Neuronal stem cell (in vitro differentiated cells): ENCODE measurements at regions not wholly inside any gene's neighbourhood (a gene's known extent, or its start where the extent isn't known, plus 50 kb on each side); places are given as distances from the start of the nearest gene placed in this dataset.

Source experiments
- DNase-seq: peaks from one replicate; pipeline ENCODE4 v3.0.0-alpha.2; 2013; ENCODE audit warnings: low spot score
- H2AFZ ChIP-seq: one replicate; pipeline ENCODE4 v1.6.1; 2013; ENCODE audit warnings: mild to moderate bottlenecking, low read length, inconsistent platforms
- H2AK5ac ChIP-seq: 2 replicates; pipeline ENCODE4 v1.6.1; 2013; ENCODE audit warnings: low read depth, mild to moderate bottlenecking, inconsistent platforms, low read length, moderate library complexity, mixed read lengths
- H2BK120ac ChIP-seq: 2 replicates; pipeline ENCODE4 v1.6.1; 2013; ENCODE audit warnings: low read depth, mild to moderate bottlenecking, inconsistent platforms, low read length, moderate library complexity, mixed read lengths
- H2BK12ac ChIP-seq: one replicate; pipeline ENCODE4 v1.6.1; 2013; ENCODE audit warnings: low read length, inconsistent platforms
- H2BK15ac ChIP-seq: 2 replicates; pipeline ENCODE4 v1.6.1; 2013; ENCODE audit warnings: mild to moderate bottlenecking, low read length, inconsistent platforms, mixed read lengths
- H2BK5ac ChIP-seq: one replicate; pipeline ENCODE4 v1.6.1; 2013; ENCODE audit warnings: inconsistent platforms, mild to moderate bottlenecking, low read length, moderate library complexity
- H3K14ac ChIP-seq: one replicate; pipeline ENCODE4 v1.6.1; 2013; ENCODE audit warnings: low read length, inconsistent platforms
- H3K18ac ChIP-seq: 2 replicates; pipeline ENCODE4 v1.6.1; 2013; ENCODE audit warnings: low read length, inconsistent platforms
- H3K23ac ChIP-seq: 2 replicates; pipeline ENCODE4 v1.6.1; 2013; ENCODE audit warnings: low read depth, mild to moderate bottlenecking, mixed read lengths, low read length, inconsistent platforms; ENCODE audit not compliant: poor library complexity
- H3K27ac ChIP-seq: replicated peaks from 3 replicates; pipeline ENCODE4 v1.5.1; 2013; ENCODE audit warnings: low read length, inconsistent platforms
- H3K27me3 ChIP-seq, 3 experiments: 2 replicates each; pipeline ENCODE4 v1.6.1; 2013; ENCODE audit warnings: low read length in 3 of 3, mild to moderate bottlenecking in 2 of 3, inconsistent platforms in 1 of 3, low read depth in 1 of 3, mixed read lengths in 1 of 3, moderate library complexity in 1 of 3; ENCODE audit not compliant: control insufficient read depth in 3 of 3, insufficient read depth in 3 of 3
- H3K36me3 ChIP-seq, 2 donors: replicated peaks in 1 of 2; 2 replicates each; pipeline ENCODE4 v1.6.1; 2013; ENCODE audit warnings: low read length in 2 of 2; ENCODE audit not compliant: control insufficient read depth in 2 of 2, insufficient read depth in 2 of 2
- H3K4ac ChIP-seq: 2 replicates; pipeline ENCODE4 v1.6.1; 2013; ENCODE audit warnings: inconsistent platforms, mild to moderate bottlenecking, low read length, moderate library complexity
- H3K4me1 ChIP-seq, 2 donors: 1 replicate in 1 of 2; 2 replicates in 1 of 2; pipeline ENCODE4 v1.6.1; 2013; ENCODE audit warnings: low read length in 2 of 2, low read depth in 1 of 2; ENCODE audit not compliant: control insufficient read depth in 2 of 2, insufficient read depth in 1 of 2
- H3K4me2 ChIP-seq: one replicate; pipeline ENCODE4 v1.6.1; 2013; ENCODE audit warnings: mild to moderate bottlenecking, low read length, inconsistent platforms; ENCODE audit not compliant: insufficient read depth, poor library complexity, severe bottlenecking
- H3K4me3 ChIP-seq, 2 donors: 2 replicates each; pipeline ENCODE4 v1.5.1; 2013; ENCODE audit warnings: low read length in 2 of 2, mild to moderate bottlenecking in 2 of 2, inconsistent platforms in 1 of 2, moderate library complexity in 1 of 2
- H3K79me1 ChIP-seq: one replicate; pipeline ENCODE4 v1.6.1; 2013; ENCODE audit warnings: low read depth, mild to moderate bottlenecking, inconsistent platforms, low read length, moderate library complexity
- H3K9ac ChIP-seq: one replicate; pipeline ENCODE4 v1.6.1; 2013; ENCODE audit warnings: mild to moderate bottlenecking, low read depth, low read length, inconsistent platforms; ENCODE audit not compliant: poor library complexity
- H3K9me3 ChIP-seq, 2 donors: replicated peaks in 1 of 2; 2 replicates each; pipeline versions ENCODE3 to v1.6.1; 2013; ENCODE audit warnings: low read length in 2 of 2, mild to moderate bottlenecking in 2 of 2, inconsistent platforms in 1 of 2, low read depth in 1 of 2, mixed read lengths in 1 of 2, moderate library complexity in 1 of 2; ENCODE audit not compliant: control insufficient read depth in 2 of 2, insufficient read depth in 1 of 2
- H4K8ac ChIP-seq: one replicate; pipeline ENCODE4 v1.6.1; 2013; ENCODE audit warnings: low read depth, mild to moderate bottlenecking, inconsistent platforms, low read length, moderate library complexity
- H4K91ac ChIP-seq: one replicate; pipeline ENCODE4 v1.6.1; 2013; ENCODE audit warnings: low read length, low read depth, mild to moderate bottlenecking, inconsistent platforms; ENCODE audit not compliant: poor library complexity
- WGBS, 2 donors: extraction: QIAGEN DNeasy Blood & Tissue Kit; methylation state at CpG; one replicate each; pipeline ENCODE4 v1.1.7; 2013; ENCODE audit warnings: missing lambda C conversion rate in 2 of 2, mixed read lengths in 1 of 2; ENCODE audit not compliant: insufficient read length in 2 of 2, insufficient replicate concordance in 1 of 2; ENCODE audit errors: extremely low coverage in 2 of 2; 5-methylcytosine and 5-hydroxymethylcytosine counted together

- no peak overlapping the region for H3K4ac ChIP-seq
- H4K8ac ChIP-seq = no peak overlapping the region
- WGBS, 2 donors = no CpG with 5 or more reads among the region's 3 CpGs
- H3K79me1 ChIP-seq = no peaks in the 10 kb centered on the region
- no peak overlapping the region for H2AFZ ChIP-seq
- no peak overlapping the region for H3K18ac ChIP-seq
- no peak overlapping the region for H2BK15ac ChIP-seq
- H3K4me1 ChIP-seq = no peaks in the 10 kb centered on the region
- no peak for DNase-seq
- no peak overlapping the region for H3K23ac ChIP-seq
- H4K91ac ChIP-seq = no peak overlapping the region
- no peak overlapping the region for H3K27ac ChIP-seq
- no peak overlapping the region for H3K4me2 ChIP-seq
- H2BK120ac ChIP-seq = no peak overlapping the region
- H2BK12ac ChIP-seq = no peak overlapping the region
- no peaks in the 10 kb centered on the region for H3K36me3 ChIP-seq
- H3K9ac ChIP-seq = no peak overlapping the region
- no peak overlapping the region for H3K4me3 ChIP-seq
- H2BK5ac ChIP-seq = no peak overlapping the region
- no peak overlapping the region for H3K14ac ChIP-seq
- H3K9me3 ChIP-seq = no peaks in the 10 kb centered on the region
- peaks cover 0 to 5% (median 0%) of the 10 kb centered on the region in 3 experiments for H3K27me3 ChIP-seq
- H2AK5ac ChIP-seq = no peak overlapping the region
These were observed 88.0 kb upstream of the SNRK start for GRCh38 chr3:43198301-43198700.

- no peaks in the 10 kb centered on the region for H3K4me1 ChIP-seq
- H4K91ac ChIP-seq = no peak overlapping the region
- H2BK5ac ChIP-seq = no peak overlapping the region
- H2BK15ac ChIP-seq = no peak overlapping the region
- DNase-seq = no peak
- no peak overlapping the region for H3K23ac ChIP-seq
- H2BK12ac ChIP-seq = no peak overlapping the region
- no peak overlapping the region for H3K4ac ChIP-seq
- H3K18ac ChIP-seq = no peak overlapping the region
- no peak overlapping the region for H3K4me3 ChIP-seq
- H3K9ac ChIP-seq = no peak overlapping the region
- no peak overlapping the region for H2BK120ac ChIP-seq
- H3K36me3 ChIP-seq = no peaks in the 10 kb centered on the region
- no peak overlapping the region for H3K4me2 ChIP-seq
- no peak overlapping the region for H2AK5ac ChIP-seq
- no peak overlapping the region for H3K27ac ChIP-seq
- no peak overlapping the region for H2AFZ ChIP-seq
- no peaks in the 10 kb centered on the region for H3K79me1 ChIP-seq
- no CpG with 5 or more reads among the region's 1 CpG for WGBS, 2 donors
- no peak overlapping the region for H4K8ac ChIP-seq
- peaks cover 0 to 7% (median 0%) of the 10 kb centered on the region in 3 experiments for H3K27me3 ChIP-seq
- no peaks in the 10 kb centered on the region for H3K9me3 ChIP-seq
- no peak overlapping the region for H3K14ac ChIP-seq
These were observed 89.2 kb upstream of the SNRK start for GRCh38 chr3:43197181-43197580.

GRCh38 chr3:43196721-43197120 is 89.6 kb upstream of the SNRK start:
- Histone ChIP-seq H2BK5ac (no peak overlapping the region), H2BK12ac (no peak overlapping the region), H3K79me1 (no peaks in the 10 kb centered on the region), H3K9ac (no peak overlapping the region), H3K4me1 (no peaks in the 10 kb centered on the region), H2AK5ac (no peak overlapping the region), H3K27ac (no peak overlapping the region), H3K4ac (no peak overlapping the region), H4K8ac (no peak overlapping the region), H3K23ac (no peak overlapping the region), H3K27me3 (peaks cover 0 to 3% (median 0%) of the 10 kb centered on the region in 3 experiments), H2AFZ (no peak overlapping the region), H4K91ac (no peak overlapping the region), H2BK15ac (no peak overlapping the region), H3K36me3 (no peaks in the 10 kb centered on the region), H3K9me3 (peaks cover 0 to under 1% of the 10 kb centered on the region in 2 donors), H2BK120ac (no peak overlapping the region), H3K14ac (no peak overlapping the region), H3K4me2 (no peak overlapping the region), H3K4me3 (no peak overlapping the region), H3K18ac (no peak overlapping the region)
- no CpG with 5 or more reads among the region's 6 CpGs for WGBS, 2 donors
- no peak for DNase-seq

- H3K18ac ChIP-seq = no peak overlapping the region
- no peak overlapping the region for H3K14ac ChIP-seq
- H3K27ac ChIP-seq = no peak overlapping the region
- WGBS, 2 donors = no CpG with 5 or more reads among the region's 4 CpGs
- H3K36me3 ChIP-seq = no peaks in the 10 kb centered on the region
- no peak overlapping the region for H4K91ac ChIP-seq
- no peak overlapping the region for H3K4me2 ChIP-seq
- no peak overlapping the region for H2BK120ac ChIP-seq
- no peak overlapping the region for H2BK12ac ChIP-seq
- no peak overlapping the region for H2BK15ac ChIP-seq
- no peak overlapping the region for H4K8ac ChIP-seq
- no peak overlapping the region for H2BK5ac ChIP-seq
- peaks cover 0 to 3% of the 10 kb centered on the region in 2 donors for H3K9me3 ChIP-seq
- no peak overlapping the region for H3K4ac ChIP-seq
- no peak overlapping the region for H3K23ac ChIP-seq
- H3K4me3 ChIP-seq = no peak overlapping the region
- H3K9ac ChIP-seq = no peak overlapping the region
- H2AFZ ChIP-seq = no peak overlapping the region
- H2AK5ac ChIP-seq = no peak overlapping the region
- H3K4me1 ChIP-seq = no peaks in the 10 kb centered on the region
- no peaks in the 10 kb centered on the region for H3K79me1 ChIP-seq
- H3K27me3 ChIP-seq = peaks cover 0 to 3% (median 0%) of the 10 kb centered on the region in 3 experiments
- DNase-seq = no peak
These were observed 89.2 kb upstream of the POMGNT2 start for GRCh38 chr3:43195115-43195498.
